Spleen (tissue), 11 donors: ENCODE measurements at regions not wholly inside any gene's neighbourhood (a gene's known extent, or its start where the extent isn't known, plus 50 kb on each side); places are given as distances from the start of the nearest gene placed in this dataset.

Source experiments
- DNase-seq: peaks from one replicate; pipeline ENCODE4 v3.0.0-alpha.2; 2020
- H3K27ac ChIP-seq, 8 donors: fragments of 200-600 bp; sonication (generic) in 7 of 8; 1 replicate in 4 of 8; 2 replicates in 4 of 8; pipeline versions ENCODE4 v1.5.0 to v1.8.0; 2016 to 2021; ENCODE audit warnings: inconsistent platforms in 4 of 8, mild to moderate bottlenecking in 4 of 8, moderate library complexity in 1 of 8
- H3K27me3 ChIP-seq, 7 donors: fragments of 200-600 bp; sonication (generic) in 6 of 7; replicated peaks in 1 of 7; 1 replicate in 4 of 7; 2 replicates in 3 of 7; pipeline versions ENCODE4 v1.5.0 to v1.8.0; 2016 to 2021; ENCODE audit warnings: inconsistent platforms in 3 of 7, mild to moderate bottlenecking in 1 of 7
- H3K36me3 ChIP-seq, 6 donors: fragments of 200-600 bp; sonication (generic) in 5 of 6; 1 replicate in 4 of 6; 2 replicates in 2 of 6; pipeline versions ENCODE4 v1.5.0 to v1.8.0; 2016 to 2021; ENCODE audit warnings: inconsistent platforms in 2 of 6
- H3K4me1 ChIP-seq, 6 donors: fragments of 200-600 bp; sonication (generic) in 5 of 6; 1 replicate in 3 of 6; 2 replicates in 3 of 6; pipeline versions ENCODE4 v1.5.0 to v1.8.0; 2016 to 2021; ENCODE audit warnings: inconsistent platforms in 3 of 6
- H3K4me3 ChIP-seq, 8 donors: fragments of 200-600 bp; sonication (generic) in 7 of 8; 1 replicate in 4 of 8; 2 replicates in 4 of 8; pipeline versions ENCODE4 v1.5.0 to v1.8.0; 2016 to 2021; ENCODE audit warnings: inconsistent platforms in 4 of 8, mild to moderate bottlenecking in 4 of 8, moderate library complexity in 2 of 8
- H3K9me3 ChIP-seq, 8 donors: fragments of 200-600 bp; sonication (generic) in 7 of 8; 1 replicate in 4 of 8; 2 replicates in 4 of 8; pipeline versions ENCODE4 v1.5.0 to v1.8.0; 2016 to 2021; ENCODE audit warnings: inconsistent platforms in 4 of 8
- CTCF ChIP-seq, 11 experiments: fragments of 200-600 bp in 7 of 11; fragments of 450-650 bp in 4 of 11; sonication (generic) in 4 of 11; IDR thresholded peaks in 8 of 11; conservative IDR thresholded peaks in 3 of 11; 1 replicate in 7 of 11; 2 replicates in 4 of 11; pipeline versions ENCODE4 v1.4.0 to v1.8.0; 2016 to 2021; ENCODE audit warnings: antibody characterized with exemption in 11 of 11, inconsistent platforms in 4 of 11, mild to moderate bottlenecking in 1 of 11
- POLR2A ChIP-seq, 3 donors: fragments of 450-650 bp; IDR thresholded peaks; one replicate each; pipeline ENCODE4 v1.5.1; 2017; ENCODE audit warnings: antibody characterized with exemption in 3 of 3, mild to moderate bottlenecking in 1 of 3
- POLR2AphosphoS5 ChIP-seq, 3 donors: sonication (generic); formaldehyde crosslinking; IDR thresholded peaks; one replicate each; pipeline ENCODE4 v1.5.1; 2017; ENCODE audit warnings: antibody characterized with exemption in 3 of 3
- WGBS, 5 donors: extraction: QIAGEN DNeasy Blood & Tissue Kit in 3 of 5; methylation state at CpG; one replicate each; pipeline versions ENCODE4 v1.1.5 to v1.1.7; 2013 to 2018; 5-methylcytosine and 5-hydroxymethylcytosine counted together
- intact Hi-C: fragments of 100-400 bp; cut with DNase I; formaldehyde crosslinking; loops from one replicate; pipeline ENCODE4 v1.15.0; 2023; ENCODE audit warnings: low total_unique reads
- donor health status: healthy with polysubstance abuse.
- donor health status: DM: no; HTN: no; CAD: no; lungs with moderate emphysema.
- donor health status: DM: no; HTN: no; CAD: no.
- donor health status: Bipolar disorder and iron deficiency.
- donor health status: healthy.
- donor health status: DM: no; HTN: no; CAD: no.
- donor health status: DM: yes; HTN: yes; CAD: no.

GRCh38 chr6:166242888-166243287 is 65.3 kb downstream of the PRR18 start:
- H3K4me3 ChIP-seq = no peak overlapping the region
- peaks cover 0 to 24% (median 20%) of the 10 kb centered on the region in 6 donors for H3K4me1 ChIP-seq
- H3K9me3 ChIP-seq = no peaks in the 10 kb centered on the region
- H3K27ac ChIP-seq = no peak overlapping the region
- intact Hi-C loops = no loop called here
- 81 to 87% (median 85%) methylated on average over 4 of the region's 4 CpGs for WGBS, 5 donors
- peaks cover 0 to 5% (median 0%) of the 10 kb centered on the region in 7 donors for H3K27me3 ChIP-seq
- H3K36me3 ChIP-seq = no peaks in the 10 kb centered on the region
- DNase-seq = no peak
- TF ChIP-seq CTCF (IDR thresholded peaks at IDR 0.05 in 8 of 11, conservative IDR thresholded peaks at IDR 0.05 in 3 of 11) (no peak), POLR2A (IDR thresholded peaks at IDR 0.05) (no peak), POLR2AphosphoS5 (IDR thresholded peaks at IDR 0.05) (no peak)

GRCh38 chr6:166241974-166242373 is 66.2 kb downstream of the PRR18 start:
- Histone ChIP-seq H3K9me3 (no peaks in the 10 kb centered on the region), H3K27ac (no peak overlapping the region), H3K36me3 (no peaks in the 10 kb centered on the region), H3K4me3 (no peak overlapping the region), H3K27me3 (peaks cover 0 to 12% (median 0%) of the 10 kb centered on the region in 7 donors), H3K4me1 (peaks cover 0 to 27% (median 20%) of the 10 kb centered on the region in 6 donors)
- TF ChIP-seq POLR2A (IDR thresholded peaks at IDR 0.05) (no peak), POLR2AphosphoS5 (IDR thresholded peaks at IDR 0.05) (no peak), CTCF (IDR thresholded peaks at IDR 0.05 in 8 of 11, conservative IDR thresholded peaks at IDR 0.05 in 3 of 11) (no peak)
- 69 to 91% (median 83%) methylated on average over 6 of the region's 6 CpGs for WGBS, 5 donors
- intact Hi-C loops = no loop called here
- no peak for DNase-seq

DNA sequence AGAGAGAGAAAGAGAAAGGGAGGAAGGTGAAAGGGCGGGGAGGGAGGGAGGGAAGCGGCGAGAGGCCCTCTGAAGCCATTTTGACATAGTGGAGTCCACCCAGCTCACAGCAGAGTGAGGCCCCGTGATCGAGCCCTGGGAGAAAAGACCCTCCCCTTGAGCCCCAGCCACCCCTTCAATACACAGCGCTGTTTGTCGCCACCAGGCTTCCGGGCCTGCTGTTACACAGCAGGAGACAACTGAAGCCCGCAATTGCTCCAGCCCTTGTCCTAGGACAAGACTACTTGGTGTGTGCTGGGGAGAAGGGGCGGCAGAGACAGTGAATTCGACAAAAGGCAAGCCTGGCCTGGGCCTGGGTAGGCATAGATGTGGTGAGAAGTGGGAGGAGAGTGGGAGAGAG is 67.3 kb downstream of the PRR18 start:
- Histone ChIP-seq H3K36me3 (no peaks in the 10 kb centered on the region), H3K4me3 (no peak overlapping the region), H3K27me3 (peaks cover 0 to 23% (median 1%) of the 10 kb centered on the region in 7 donors), H3K4me1 (peaks cover 0 to 37% (median 20%) of the 10 kb centered on the region in 6 donors), H3K27ac (no peak overlapping the region), H3K9me3 (no peaks in the 10 kb centered on the region)
- DNase-seq = no peak
- TF ChIP-seq CTCF (IDR thresholded peaks at IDR 0.05 in 8 of 11, conservative IDR thresholded peaks at IDR 0.05 in 3 of 11) = no peak
- TF ChIP-seq POLR2A (IDR thresholded peaks at IDR 0.05) = no peak
- no peak for TF ChIP-seq POLR2AphosphoS5 (IDR thresholded peaks at IDR 0.05)
- WGBS, 5 donors = 65 to 89% (median 82%) methylated on average over 11 of the region's 11 CpGs
- intact Hi-C loops = no loop called here

GRCh38 chr6:166237617-166238016 is 70.0 kb upstream of the TBXT start:
- Histone ChIP-seq H3K4me3 (peak overlapping the region in 1 of 8 donors; percentile 50), H3K36me3 (no peaks in the 10 kb centered on the region), H3K27ac (peak overlapping the region in 3 of 8 donors; percentile 49 to 84 (median 63)), H3K27me3 (peaks cover 0 to 40% (median 8%) of the 10 kb centered on the region in 7 donors), H3K9me3 (no peaks in the 10 kb centered on the region), H3K4me1 (peaks cover 0 to 23% (median 0%) of the 10 kb centered on the region in 6 donors)
- 41 to 74% (median 71%) methylated on average over 5 of the region's 5 CpGs for WGBS, 5 donors
- TF ChIP-seq POLR2AphosphoS5 (IDR thresholded peaks at IDR 0.05) (no peak), POLR2A (IDR thresholded peaks at IDR 0.05) (no peak), CTCF (IDR thresholded peaks at IDR 0.05 in 8 of 11, conservative IDR thresholded peaks at IDR 0.05 in 3 of 11) (no peak)
- intact Hi-C loops = no loop called here
- no peak for DNase-seq
